ENCODE measurements at regions not wholly inside any gene's neighbourhood (a gene's known extent, or its start where the extent isn't known, plus 50 kb on each side); places are given as distances from the start of the nearest gene placed in this dataset.

DNA sequence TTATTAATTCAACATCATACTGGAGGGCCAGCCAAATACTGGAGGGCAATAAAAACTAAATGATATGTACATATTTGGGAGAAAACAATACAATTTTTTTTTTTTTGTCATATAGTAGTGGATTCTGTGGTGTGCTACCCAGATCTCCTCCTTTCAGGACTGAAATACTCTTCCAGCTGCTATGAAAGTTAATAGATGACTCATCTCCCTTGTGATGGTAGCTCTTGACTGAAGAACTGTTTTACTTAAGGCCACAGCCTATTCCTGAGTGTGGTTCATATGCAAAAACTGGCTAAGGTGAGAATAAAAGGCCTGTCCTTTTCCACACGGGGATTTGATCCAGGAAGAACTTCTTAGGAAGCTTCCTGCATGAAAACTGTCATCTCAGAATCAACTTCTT lies 307.9 kb downstream of the HLX start:
- TF ChIP-seq CTCF (IDR thresholded peaks at IDR 0.05; ENCODE audit: insufficient read depth, low read depth, low read length, missing control alignments): no peak
- DNase-seq (ENCODE audit: low read depth): no peak

DNA sequence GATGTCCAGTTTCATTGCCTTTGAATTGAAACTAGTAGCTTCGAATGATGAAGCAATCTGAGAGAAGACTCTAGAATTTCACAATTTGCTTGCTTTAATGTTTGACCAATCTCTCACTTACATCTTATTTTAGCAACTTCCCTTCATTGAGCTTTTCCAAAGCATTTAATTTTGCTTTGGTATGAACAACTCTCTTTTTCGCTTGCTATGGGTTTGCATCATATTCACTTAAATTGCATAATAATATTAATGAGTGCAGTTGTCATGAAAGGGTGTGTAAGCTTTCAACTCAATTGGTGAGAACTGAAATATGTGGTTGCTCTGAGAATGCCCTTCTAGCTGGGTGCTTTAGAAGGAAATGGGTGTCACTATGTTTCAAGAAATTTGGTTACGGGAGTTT lies 309.2 kb downstream of the HLX start:
- no peak overlapping the region for H3K4me3 ChIP-seq (ENCODE audit: low read length)
- no peak for DNase-seq (ENCODE audit: low read depth)
- no peak for TF ChIP-seq CTCF (IDR thresholded peaks at IDR 0.05; ENCODE audit: insufficient read depth, low read depth, low read length, missing control alignments)

More for the DNA sequence above, 307.9 kb downstream of the HLX start:
- no peak overlapping the region for H3K4me3 ChIP-seq (ENCODE audit: low read length)

- no peak for TF ChIP-seq CTCF (IDR thresholded peaks at IDR 0.05; ENCODE audit: insufficient read depth, low read depth, low read length, missing control alignments)
- no peak overlapping the region for H3K4me3 ChIP-seq (ENCODE audit: low read length)
- DNase-seq (ENCODE audit: low read depth): no peak
Observed at GRCh38 chr1:221190249-221190648, 311.0 kb downstream of the HLX start.

DNA sequence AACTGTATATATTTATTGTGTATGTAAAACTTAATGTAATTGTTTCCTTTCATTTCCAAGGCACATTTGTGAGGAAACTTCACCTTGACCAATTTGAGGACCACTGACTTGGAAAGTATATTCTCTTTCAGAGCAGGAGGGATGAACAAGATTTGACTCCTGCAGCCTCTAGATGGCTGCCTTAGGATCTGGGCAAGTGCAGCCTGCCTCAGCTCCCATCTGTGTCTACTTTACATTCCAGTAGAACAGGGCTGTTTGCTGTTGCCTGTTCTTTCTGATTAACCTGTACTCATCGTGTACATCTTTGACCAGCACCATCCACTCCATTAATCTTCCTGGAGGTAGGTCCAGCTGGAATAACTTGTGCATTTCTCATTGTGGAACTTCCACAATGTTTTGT lies 312.8 kb downstream of the HLX start:
- no peak for DNase-seq (ENCODE audit: low read depth)
- no peak overlapping the region for H3K4me3 ChIP-seq (ENCODE audit: low read length)
- no peak for TF ChIP-seq CTCF (IDR thresholded peaks at IDR 0.05; ENCODE audit: insufficient read depth, low read depth, low read length, missing control alignments)

- TF ChIP-seq CTCF (IDR thresholded peaks at IDR 0.05; ENCODE audit: insufficient read depth, low read depth, low read length, missing control alignments): no peak
- DNase-seq (ENCODE audit: low read depth): no peak
- H3K4me3 ChIP-seq (ENCODE audit: low read length): no peak overlapping the region
Observed at GRCh38 chr1:221200464-221200863, 321.2 kb downstream of the HLX start.

DNA sequence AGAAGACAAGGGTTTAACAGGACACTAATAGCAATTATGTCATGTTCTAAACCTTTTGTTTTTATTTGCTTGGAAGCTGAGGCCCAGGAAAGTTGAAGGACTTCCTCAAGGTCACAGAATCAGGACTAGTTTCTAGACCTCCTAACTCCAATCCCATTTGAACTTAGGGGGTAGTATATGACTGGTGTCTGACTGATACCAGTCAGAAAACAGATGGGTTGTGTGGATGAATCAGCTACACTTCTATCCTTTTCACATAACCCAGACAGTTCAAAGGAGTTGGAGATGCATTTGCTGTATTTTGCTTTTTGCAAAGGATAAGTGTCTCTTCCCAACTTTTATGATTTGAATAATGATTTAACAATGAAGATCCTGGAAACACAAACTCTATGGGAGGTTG lies 322.5 kb downstream of the HLX start:
- H3K4me3 ChIP-seq (ENCODE audit: low read length): no peak overlapping the region
- no peak for DNase-seq (ENCODE audit: low read depth)
- TF ChIP-seq CTCF (IDR thresholded peaks at IDR 0.05; ENCODE audit: insufficient read depth, low read depth, low read length, missing control alignments): no peak

DNA sequence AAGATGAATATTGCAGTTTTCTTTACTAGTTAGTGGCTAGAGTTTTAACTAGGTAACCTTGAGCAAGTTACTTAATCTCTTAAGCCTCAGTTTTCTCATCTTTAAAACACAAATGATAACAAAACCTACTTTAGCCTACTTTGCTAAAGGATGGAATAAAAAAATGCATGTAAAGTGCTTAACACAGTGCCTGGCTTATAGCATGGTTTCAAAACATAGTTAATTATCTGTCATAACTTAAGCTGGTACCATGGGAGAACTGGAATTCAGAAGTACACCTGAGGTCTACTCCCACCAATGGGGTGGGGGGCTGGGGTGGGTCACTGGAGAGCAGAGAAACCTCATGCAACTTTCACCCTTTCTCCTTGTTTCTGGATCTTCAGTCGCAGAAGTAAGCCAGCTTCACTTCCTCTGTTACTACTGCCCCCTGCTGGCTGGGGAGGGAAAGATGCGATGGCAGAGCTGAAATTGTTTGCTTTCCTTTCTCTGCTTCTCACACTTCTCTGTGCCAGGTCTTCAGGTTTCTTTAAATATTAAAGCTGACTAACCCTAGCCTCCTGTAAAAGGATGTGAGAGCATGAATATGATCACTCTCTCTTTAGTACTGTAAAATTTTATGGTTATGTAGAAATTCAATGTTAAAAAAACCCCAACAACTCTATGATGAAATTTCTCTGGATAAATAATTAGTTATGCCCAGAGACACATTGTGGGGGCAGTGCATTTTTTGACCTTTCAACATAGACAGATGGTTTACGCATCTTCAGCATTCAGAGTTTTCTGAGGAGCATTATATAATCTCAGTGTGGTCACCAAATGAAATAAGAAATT lies 324.2 kb downstream of the HLX start:
- H3K4me3 ChIP-seq (ENCODE audit: low read length): no peak overlapping the region
- peak; percentile 90 for TF ChIP-seq CTCF (IDR thresholded peaks at IDR 0.05; ENCODE audit: insufficient read depth, low read depth, low read length, missing control alignments)
- DNase-seq (ENCODE audit: low read depth): peak; percentile 70
